ENCODE measurements at regions not wholly inside any gene's neighbourhood (a gene's known extent, or its start where the extent isn't known, plus 50 kb on each side); places are given as distances from the start of the nearest gene placed in this dataset.

GRCh38 chr14:54207476-54208462 is 189.0 kb upstream of the CDKN3 start:
- Histone ChIP-seq H3K4me1 (ENCODE audit: control insufficient read depth, insufficient read depth, low read length) (no peaks in the 10 kb centered on the region), H3K36me3 (ENCODE audit: control insufficient read depth, insufficient read depth, low read length) (no peaks in the 10 kb centered on the region), H3K27ac (ENCODE audit: low read depth, low read length) (no peak overlapping the region), H3K4me3 (ENCODE audit: low read length) (no peak overlapping the region), H3K9ac (ENCODE audit: extremely low read depth, low read length, poor library complexity, severe bottlenecking) (no peak overlapping the region), H3K27me3 (ENCODE audit: control insufficient read depth, insufficient read depth, low read length, poor library complexity, severe bottlenecking) (no peaks in the 10 kb centered on the region), H3K9me3 (ENCODE audit: control insufficient read depth, low read length) (peaks cover 16% of the 10 kb centered on the region)
- peaks cover 18% of the 10 kb centered on the region for H3K9me3 Mint-ChIP-seq
- H3K4me3 Mint-ChIP-seq = no peak overlapping the region
- DNase-seq = no peak
- H3K36me3 Mint-ChIP-seq (ENCODE audit: low read depth) = no peaks in the 10 kb centered on the region
- H3K4me1 Mint-ChIP-seq = peaks cover 18% of the 10 kb centered on the region
- H3K27me3 Mint-ChIP-seq (ENCODE audit: insufficient read depth) = peaks cover 6% of the 10 kb centered on the region
- TF ChIP-seq CTCF (conservative IDR thresholded peaks at IDR 0.05) = no peak
- H3K27ac Mint-ChIP-seq = no peak overlapping the region
- 93 to 98% methylated on average over 5 to 6 of the region's 6 CpGs for WGBS, 2 experiments (ENCODE audit: insufficient coverage in 1 of 2, insufficient read length in 1 of 2)

- Mint-ChIP-seq H3K27ac (no peak overlapping the region), H3K4me3 (no peak overlapping the region), H3K4me1 (peaks cover 18% of the 10 kb centered on the region), H3K36me3 (ENCODE audit: low read depth) (no peaks in the 10 kb centered on the region), H3K9me3 (peaks cover 18% of the 10 kb centered on the region), H3K27me3 (ENCODE audit: insufficient read depth) (peaks cover 6% of the 10 kb centered on the region)
- Histone ChIP-seq H3K9ac (ENCODE audit: extremely low read depth, low read length, poor library complexity, severe bottlenecking) (no peak overlapping the region), H3K4me3 (ENCODE audit: low read length) (no peak overlapping the region), H3K4me1 (ENCODE audit: control insufficient read depth, insufficient read depth, low read length) (no peaks in the 10 kb centered on the region), H3K27ac (ENCODE audit: low read depth, low read length) (no peak overlapping the region), H3K27me3 (ENCODE audit: control insufficient read depth, insufficient read depth, low read length, poor library complexity, severe bottlenecking) (no peaks in the 10 kb centered on the region), H3K36me3 (ENCODE audit: control insufficient read depth, insufficient read depth, low read length) (no peaks in the 10 kb centered on the region), H3K9me3 (ENCODE audit: control insufficient read depth, low read length) (peaks cover 26% of the 10 kb centered on the region)
- DNase-seq = no peak
- no peak for TF ChIP-seq CTCF (conservative IDR thresholded peaks at IDR 0.05)
- WGBS, 2 experiments (ENCODE audit: insufficient coverage in 1 of 2, insufficient read length in 1 of 2) = 91 to 92% methylated on average over 2 of the region's 2 CpGs
Observed at GRCh38 chr14:54208751-54209150, 188.1 kb upstream of the CDKN3 start.

GRCh38 chr14:54209511-54210250 is 187.1 kb upstream of the CDKN3 start:
- no peaks in the 10 kb centered on the region for H3K36me3 Mint-ChIP-seq (ENCODE audit: low read depth)
- peaks cover 13% of the 10 kb centered on the region for H3K9me3 Mint-ChIP-seq
- WGBS, 2 experiments (ENCODE audit: insufficient coverage in 1 of 2, insufficient read length in 1 of 2) = 93 to 97% methylated on average over 3 to 4 of the region's 4 CpGs
- no peak for TF ChIP-seq CTCF (conservative IDR thresholded peaks at IDR 0.05)
- H3K27ac Mint-ChIP-seq = no peak overlapping the region
- Histone ChIP-seq H3K36me3 (ENCODE audit: control insufficient read depth, insufficient read depth, low read length) (no peaks in the 10 kb centered on the region), H3K4me3 (ENCODE audit: low read length) (no peak overlapping the region), H3K9me3 (ENCODE audit: control insufficient read depth, low read length) (peaks cover 26% of the 10 kb centered on the region), H3K4me1 (ENCODE audit: control insufficient read depth, insufficient read depth, low read length) (no peaks in the 10 kb centered on the region), H3K27ac (ENCODE audit: low read depth, low read length) (no peak overlapping the region), H3K27me3 (ENCODE audit: control insufficient read depth, insufficient read depth, low read length, poor library complexity, severe bottlenecking) (no peaks in the 10 kb centered on the region), H3K9ac (ENCODE audit: extremely low read depth, low read length, poor library complexity, severe bottlenecking) (no peak overlapping the region)
- peaks cover 6% of the 10 kb centered on the region for H3K27me3 Mint-ChIP-seq (ENCODE audit: insufficient read depth)
- H3K4me3 Mint-ChIP-seq = no peak overlapping the region
- peaks cover 18% of the 10 kb centered on the region for H3K4me1 Mint-ChIP-seq
- DNase-seq = no peak

Data from endodermal cell (in vitro differentiated cells).